RWPE1 (cell line): ENCODE measurements at regions not wholly inside any gene's neighbourhood (a gene's known extent, or its start where the extent isn't known, plus 50 kb on each side); places are given as distances from the start of the nearest gene placed in this dataset.

Experiments used
- CTCF ChIA-PET: fragments of 350-600 bp; sonication (Branson Sonifier 250); formaldehyde crosslinking; extraction: SDS; loops from one replicate; lab custom pipeline; 2021; lab: Yijun Ruan, JAX
- POLR2A ChIA-PET: fragments of 400-600 bp; formaldehyde crosslinking; extraction: SDS; loops from one replicate; lab custom pipeline; 2020; ENCODE audit warnings: antibody characterized with exemption; ENCODE audit not compliant: low non-redundant PET; lab: Yijun Ruan, JAX
- DNase-seq: peaks from one replicate; pipeline ENCODE4 v3.0.0; 2012; ENCODE audit warnings: low spot score
- H3K27ac ChIP-seq: fragments of 450-650 bp; 2 replicates; pipeline ENCODE4 v1.5.1; 2017
- TF ChIP-seq, protein P1 (sequence below): fragments of 450-650 bp; conservative IDR thresholded peaks from 2 replicates; pipeline ENCODE4 v1.5.1; 2017; ENCODE audit warnings: low read depth, mild to moderate bottlenecking

DNA sequence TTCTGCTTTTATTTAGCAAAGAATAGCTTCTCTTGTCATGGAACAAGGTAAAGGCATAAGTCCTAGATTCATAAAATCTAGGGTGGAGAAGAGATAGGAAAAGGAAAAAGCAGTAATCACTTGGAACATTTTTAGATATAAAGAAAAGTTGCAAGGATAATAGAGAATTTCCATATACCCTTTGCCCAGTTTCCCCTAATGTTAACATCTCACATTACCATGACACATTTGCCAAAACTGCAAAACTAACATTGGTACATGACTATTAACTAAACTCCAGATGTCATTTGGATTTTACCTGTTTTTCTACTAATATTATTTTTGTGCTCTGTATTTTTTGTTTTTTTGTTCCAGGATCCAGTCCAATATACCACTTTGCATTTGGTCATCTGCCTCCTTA lies 265.1 kb downstream of the ETAA1 start:
- ChIA-PET POLR2A (no interaction called here), CTCF (no interaction called here)
- no peak overlapping the region for H3K27ac ChIP-seq
- DNase-seq: no peak
- TF ChIP-seq, protein P1, sequence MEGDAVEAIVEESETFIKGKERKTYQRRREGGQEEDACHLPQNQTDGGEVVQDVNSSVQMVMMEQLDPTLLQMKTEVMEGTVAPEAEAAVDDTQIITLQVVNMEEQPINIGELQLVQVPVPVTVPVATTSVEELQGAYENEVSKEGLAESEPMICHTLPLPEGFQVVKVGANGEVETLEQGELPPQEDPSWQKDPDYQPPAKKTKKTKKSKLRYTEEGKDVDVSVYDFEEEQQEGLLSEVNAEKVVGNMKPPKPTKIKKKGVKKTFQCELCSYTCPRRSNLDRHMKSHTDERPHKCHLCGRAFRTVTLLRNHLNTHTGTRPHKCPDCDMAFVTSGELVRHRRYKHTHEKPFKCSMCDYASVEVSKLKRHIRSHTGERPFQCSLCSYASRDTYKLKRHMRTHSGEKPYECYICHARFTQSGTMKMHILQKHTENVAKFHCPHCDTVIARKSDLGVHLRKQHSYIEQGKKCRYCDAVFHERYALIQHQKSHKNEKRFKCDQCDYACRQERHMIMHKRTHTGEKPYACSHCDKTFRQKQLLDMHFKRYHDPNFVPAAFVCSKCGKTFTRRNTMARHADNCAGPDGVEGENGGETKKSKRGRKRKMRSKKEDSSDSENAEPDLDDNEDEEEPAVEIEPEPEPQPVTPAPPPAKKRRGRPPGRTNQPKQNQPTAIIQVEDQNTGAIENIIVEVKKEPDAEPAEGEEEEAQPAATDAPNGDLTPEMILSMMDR: no peak

GRCh38 chr2:67663776-67664175 lies 266.6 kb downstream of the ETAA1 start:
- no peak for DNase-seq
- TF ChIP-seq, protein P1: no peak
- H3K27ac ChIP-seq: no peak overlapping the region
- ChIA-PET POLR2A (no interaction called here), CTCF (no interaction called here)

- no peak overlapping the region for H3K27ac ChIP-seq
- TF ChIP-seq, protein P1: no peak
- CTCF ChIA-PET: no interaction called here
- no peak for DNase-seq
- POLR2A ChIA-PET: no interaction called here
Measured at GRCh38 chr2:67666386-67667053, 269.4 kb downstream of the ETAA1 start.

DNA sequence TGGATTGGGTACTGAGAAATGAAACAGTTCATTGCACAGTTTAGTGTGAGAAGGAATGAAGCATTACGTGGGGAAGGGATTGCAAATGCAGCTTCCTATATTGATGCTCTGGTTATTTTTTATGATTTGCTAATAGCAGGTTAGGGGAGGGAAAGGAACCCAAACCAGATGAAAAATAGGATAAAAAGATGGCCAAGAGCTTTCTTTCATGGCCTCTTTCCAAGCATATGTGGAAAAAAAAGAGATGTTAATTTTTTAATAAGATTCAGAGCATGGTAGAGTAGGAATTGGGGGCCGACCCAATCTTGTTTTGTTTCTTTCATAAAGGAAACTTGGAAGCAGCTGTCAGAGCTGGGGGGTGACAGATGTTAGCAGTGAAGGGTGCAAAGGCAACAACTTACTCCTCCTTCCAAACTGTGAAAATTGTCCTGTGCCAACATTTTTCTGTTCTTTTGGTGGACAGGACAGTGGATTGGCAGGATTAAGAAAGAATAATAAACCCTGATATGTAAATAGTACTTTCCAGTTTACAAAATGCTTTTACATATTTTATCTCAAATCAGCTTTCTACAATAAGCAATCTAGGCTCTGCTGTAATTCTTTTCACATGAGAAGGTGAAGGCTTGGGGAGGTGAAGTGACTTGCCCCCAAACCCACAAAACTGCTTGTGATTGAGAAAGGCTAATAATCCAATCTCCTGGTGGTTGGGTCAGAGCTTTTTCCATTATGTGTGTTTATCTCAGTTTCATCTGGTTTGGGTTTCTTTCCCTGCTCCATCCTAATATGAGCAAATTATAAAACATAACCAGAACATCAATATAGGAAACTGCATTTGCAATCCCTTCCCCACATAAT lies 270.1 kb downstream of the ETAA1 start:
- ChIA-PET POLR2A (no interaction called here), CTCF (interaction anchor here (0.5 to 0.7 kb wide), 2 partner anchors 95 to 467 kb away, joined by 3 to 10 read pairs; no protein-coding TSS in a partner anchor)
- no peak for DNase-seq
- TF ChIP-seq, protein P1: no peak
- H3K27ac ChIP-seq: no peak overlapping the region

GRCh38 chr2:67668538-67668937 lies 271.4 kb downstream of the ETAA1 start:
- CTCF ChIA-PET: no interaction called here
- H3K27ac ChIP-seq: no peak overlapping the region
- POLR2A ChIA-PET: no interaction called here
- TF ChIP-seq, protein P1: no peak
- no peak for DNase-seq

- no peak for DNase-seq
- TF ChIP-seq, protein P1: no peak
- ChIA-PET CTCF (no interaction called here), POLR2A (no interaction called here)
- H3K27ac ChIP-seq: no peak overlapping the region
Measured at GRCh38 chr2:67669168-67669567, 272.0 kb downstream of the ETAA1 start.
